ENCODE measurements at regions not wholly inside any gene's neighbourhood (a gene's known extent, or its start where the extent isn't known, plus 50 kb on each side); places are given as distances from the start of the nearest gene placed in this dataset.
"Not testable (repeated sequence)": the region's sequence is repeated elsewhere in the genome, so short reads cannot be mapped to it uniquely, and the experiment has no call there.

DNA sequence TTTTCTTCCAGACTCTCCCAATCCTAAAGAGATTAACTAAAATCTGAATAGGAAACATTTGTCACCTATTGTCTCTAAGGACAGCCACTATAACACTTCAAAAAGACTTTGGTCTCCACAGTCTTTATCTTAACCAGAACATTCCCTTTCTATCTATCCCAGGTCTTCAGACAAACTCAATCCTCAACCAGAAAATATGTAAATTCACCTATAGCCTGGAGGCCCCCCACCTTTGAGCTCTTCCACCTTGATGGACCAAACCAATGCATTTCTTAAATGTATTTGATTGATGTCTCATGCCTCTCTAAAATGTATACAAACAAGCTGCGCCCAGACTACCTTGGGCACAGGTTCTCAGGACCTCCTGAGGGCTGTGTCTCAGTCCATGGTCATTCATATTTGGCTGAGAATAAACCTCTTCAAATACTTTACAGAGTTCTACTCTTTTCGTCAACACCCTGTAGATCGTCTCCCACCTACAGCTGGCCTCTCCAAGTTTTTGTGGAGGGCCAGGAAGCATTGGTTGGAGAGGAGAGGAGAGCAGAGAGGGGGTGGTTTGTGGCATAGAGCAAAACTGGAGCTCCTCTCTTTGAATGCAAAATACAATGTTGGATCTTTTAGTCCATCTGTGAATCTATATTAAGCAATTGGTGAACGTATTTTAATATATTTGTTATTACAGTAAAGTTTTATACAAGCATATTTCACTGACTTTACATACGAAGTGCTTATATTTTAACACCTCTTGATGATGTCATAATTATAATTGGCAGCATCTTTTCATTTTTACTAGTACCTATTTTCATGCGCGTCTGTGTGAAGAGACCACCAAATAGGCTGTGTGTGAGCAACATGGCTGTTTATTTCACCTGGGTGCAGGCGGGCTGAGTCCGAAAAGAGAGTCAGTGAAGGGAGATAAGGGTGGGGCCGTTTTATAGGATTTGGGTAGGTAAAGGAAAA lies 230.7 kb upstream of the DUSP10 start:
- H3K4me3 ChIP-seq (replicated peaks in 1 of 3): no peak overlapping the region
- intact Hi-C loops (cut with DNase I): no loop called here

DNA sequence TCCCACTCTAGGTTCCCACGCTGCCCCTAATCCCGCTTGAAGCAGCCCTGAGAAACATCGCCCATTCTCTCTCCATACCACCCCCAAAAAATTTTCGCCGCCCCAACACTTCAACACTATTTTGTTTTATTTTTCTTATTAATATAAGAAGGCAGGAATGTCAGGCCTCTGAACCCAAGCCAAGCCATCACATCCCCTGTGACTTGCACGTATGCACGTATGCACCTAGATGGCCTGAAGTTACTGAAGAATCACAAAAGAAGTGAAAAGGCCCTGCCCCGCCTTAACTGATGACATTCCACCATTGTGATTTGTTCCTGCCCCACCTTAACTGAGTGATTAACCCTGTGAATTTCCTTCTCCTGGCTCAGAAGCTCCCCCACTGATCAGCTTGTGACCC lies 229.1 kb upstream of the DUSP10 start:
- H3K4me3 ChIP-seq (replicated peaks in 1 of 3); H3K36me3 ChIP-seq; H3K9me3 ChIP-seq; DNase-seq; H3K4me1 ChIP-seq; H3K27me3 ChIP-seq; intact Hi-C loops (cut with DNase I); H3K27ac ChIP-seq: not testable (repeated sequence)
- 97 to 99% methylated on average over 8 of the region's 8 CpGs for WGBS, 2 donors

More for the DNA sequence above, 230.7 kb upstream of the DUSP10 start:
- 90 to 92% methylated on average over 10 of the region's 10 CpGs for WGBS, 2 donors
- H3K9me3 ChIP-seq: no peaks in the 10 kb centered on the region
- no peak for DNase-seq
- H3K4me1 ChIP-seq: no peaks in the 10 kb centered on the region
- no peaks in the 10 kb centered on the region for H3K27me3 ChIP-seq
- TF ChIP-seq, protein P1, sequence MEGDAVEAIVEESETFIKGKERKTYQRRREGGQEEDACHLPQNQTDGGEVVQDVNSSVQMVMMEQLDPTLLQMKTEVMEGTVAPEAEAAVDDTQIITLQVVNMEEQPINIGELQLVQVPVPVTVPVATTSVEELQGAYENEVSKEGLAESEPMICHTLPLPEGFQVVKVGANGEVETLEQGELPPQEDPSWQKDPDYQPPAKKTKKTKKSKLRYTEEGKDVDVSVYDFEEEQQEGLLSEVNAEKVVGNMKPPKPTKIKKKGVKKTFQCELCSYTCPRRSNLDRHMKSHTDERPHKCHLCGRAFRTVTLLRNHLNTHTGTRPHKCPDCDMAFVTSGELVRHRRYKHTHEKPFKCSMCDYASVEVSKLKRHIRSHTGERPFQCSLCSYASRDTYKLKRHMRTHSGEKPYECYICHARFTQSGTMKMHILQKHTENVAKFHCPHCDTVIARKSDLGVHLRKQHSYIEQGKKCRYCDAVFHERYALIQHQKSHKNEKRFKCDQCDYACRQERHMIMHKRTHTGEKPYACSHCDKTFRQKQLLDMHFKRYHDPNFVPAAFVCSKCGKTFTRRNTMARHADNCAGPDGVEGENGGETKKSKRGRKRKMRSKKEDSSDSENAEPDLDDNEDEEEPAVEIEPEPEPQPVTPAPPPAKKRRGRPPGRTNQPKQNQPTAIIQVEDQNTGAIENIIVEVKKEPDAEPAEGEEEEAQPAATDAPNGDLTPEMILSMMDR (IDR thresholded peaks at IDR 0.05): no peak
- no peak for TF ChIP-seq POLR2A (IDR thresholded peaks at IDR 0.05)
- H3K36me3 ChIP-seq: no peaks in the 10 kb centered on the region
- no peak overlapping the region for H3K27ac ChIP-seq

DNA sequence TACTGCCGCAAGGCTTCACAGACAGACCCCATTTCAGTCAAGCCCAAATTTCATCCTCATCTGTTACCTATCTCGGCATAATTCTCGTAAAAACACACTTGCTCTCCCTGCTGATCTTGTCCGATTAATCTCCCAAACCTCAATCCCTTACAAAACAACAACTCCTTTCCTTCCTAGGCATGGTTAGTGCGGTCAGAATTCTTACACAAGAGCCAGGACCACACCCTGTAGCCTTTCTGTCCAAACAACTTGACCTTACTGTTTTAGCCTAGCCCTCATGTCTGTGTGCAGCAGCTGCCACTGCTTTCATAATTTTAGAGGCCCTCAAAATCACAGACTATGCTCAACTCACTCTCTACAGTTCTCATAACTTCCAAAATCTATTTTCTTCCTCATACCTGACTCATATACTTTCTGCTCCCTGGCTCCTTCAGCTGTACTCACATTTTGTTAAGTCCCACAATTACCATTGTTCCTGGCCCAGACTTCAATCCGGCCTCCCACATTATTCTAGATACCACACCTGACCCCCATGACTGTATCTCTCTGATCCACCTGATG lies 227.5 kb upstream of the DUSP10 start:
- intact Hi-C loops (cut with DNase I); H3K27ac ChIP-seq; H3K9me3 ChIP-seq; H3K36me3 ChIP-seq; H3K4me1 ChIP-seq; H3K4me3 ChIP-seq (replicated peaks in 1 of 3); DNase-seq; H3K27me3 ChIP-seq: not testable (repeated sequence)
- WGBS, 2 donors: 91 to 92% methylated on average over 6 of the region's 6 CpGs

DNA sequence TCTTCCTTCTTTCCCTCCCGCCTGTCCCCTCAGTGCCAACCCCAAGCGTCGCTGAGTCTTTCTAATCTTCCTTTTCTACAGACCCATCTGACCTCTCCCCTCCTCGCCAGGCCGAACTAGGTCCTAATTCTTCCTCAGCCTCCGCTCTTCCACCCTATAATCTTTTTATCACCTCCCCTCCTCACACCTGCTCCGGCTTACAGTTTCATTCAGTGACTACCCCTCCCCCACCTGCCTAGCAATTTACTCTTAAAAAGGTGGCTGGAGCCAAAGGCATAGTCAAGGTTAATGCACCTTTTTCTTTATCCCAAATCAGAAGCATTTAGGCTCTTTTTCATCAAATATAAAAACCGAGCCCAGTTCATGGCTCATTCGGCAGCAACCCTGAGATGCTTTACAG lies 225.6 kb upstream of the DUSP10 start:
- intact Hi-C loops (cut with DNase I); H3K27me3 ChIP-seq; H3K36me3 ChIP-seq; H3K9me3 ChIP-seq; H3K4me1 ChIP-seq; H3K27ac ChIP-seq; H3K4me3 ChIP-seq (replicated peaks in 1 of 3); DNase-seq: not testable (repeated sequence)
- 86 to 88% methylated on average over 9 of the region's 9 CpGs for WGBS, 2 donors

DNA sequence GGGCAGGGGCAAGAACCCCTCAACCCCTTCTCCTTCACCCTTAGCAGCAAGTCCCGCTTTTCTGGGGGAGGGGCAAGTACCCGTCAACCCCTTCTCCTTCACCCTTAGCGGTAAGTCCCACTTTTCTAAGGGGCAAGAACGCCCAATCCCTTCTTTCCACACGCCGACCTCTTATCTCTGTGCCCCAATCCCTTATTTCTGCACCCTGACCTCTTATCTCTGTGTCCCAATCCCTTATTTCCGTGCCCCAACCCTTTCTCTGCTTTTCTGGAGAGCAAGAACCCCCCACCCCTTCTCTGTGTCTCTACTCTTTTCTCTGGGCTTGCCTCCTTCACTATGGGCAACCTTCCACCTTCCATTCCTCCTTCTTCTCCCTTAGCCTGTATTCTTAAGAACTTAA lies 225.0 kb upstream of the DUSP10 start:
- DNase-seq; H3K4me3 ChIP-seq (replicated peaks in 1 of 3); H3K4me1 ChIP-seq; H3K27me3 ChIP-seq; H3K9me3 ChIP-seq; intact Hi-C loops (cut with DNase I); H3K36me3 ChIP-seq; H3K27ac ChIP-seq: not testable (repeated sequence)
- WGBS, 2 donors: 88 to 91% methylated on average over 7 of the region's 7 CpGs

DNA sequence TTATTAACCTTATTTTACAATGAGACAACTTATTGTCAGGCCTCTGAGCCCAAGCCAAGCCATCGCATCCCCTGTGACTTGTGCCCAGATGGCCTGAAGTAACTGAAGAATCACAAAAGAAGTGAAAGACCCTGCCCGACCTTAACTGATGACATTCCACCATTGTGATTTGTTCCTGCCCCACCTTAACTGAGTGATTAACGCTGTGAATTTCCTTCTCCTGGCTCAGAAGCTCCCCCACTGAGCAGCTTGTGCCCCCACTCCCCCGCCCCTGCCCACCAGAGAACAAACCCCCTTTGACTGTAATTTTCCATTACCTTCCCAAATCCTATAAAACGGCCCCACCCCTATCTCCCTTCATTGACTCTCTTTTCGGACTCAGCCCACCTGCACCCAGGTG lies 224.0 kb upstream of the DUSP10 start:
- DNase-seq; H3K27ac ChIP-seq; H3K9me3 ChIP-seq; H3K4me3 ChIP-seq (replicated peaks in 1 of 3); H3K36me3 ChIP-seq; H3K27me3 ChIP-seq; intact Hi-C loops (cut with DNase I): not testable (repeated sequence)
- 81 to 88% methylated on average over 6 of the region's 6 CpGs for WGBS, 2 donors
- peaks cover 6 to 11% of the 10 kb centered on the region in 2 donors for H3K4me1 ChIP-seq

DNA sequence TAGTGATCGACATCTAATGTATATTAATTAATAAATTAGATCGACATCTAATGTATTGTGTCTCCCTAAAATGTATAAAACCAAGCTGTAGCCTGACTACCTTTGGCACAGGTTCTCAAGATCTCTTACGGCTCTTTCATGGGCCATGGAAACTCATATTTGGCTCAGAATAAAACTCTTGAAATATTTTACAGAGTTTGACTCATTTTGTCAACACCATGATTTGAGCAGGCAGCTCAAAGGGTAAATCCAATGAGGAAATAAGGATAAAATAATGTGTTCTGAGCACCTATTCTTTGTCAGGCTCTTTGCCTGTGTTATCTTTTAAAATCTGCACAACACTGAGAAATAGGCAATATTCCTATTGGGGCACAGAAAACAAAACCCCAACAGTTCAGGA lies 223.4 kb upstream of the DUSP10 start:
- Histone ChIP-seq H3K36me3 (no peaks in the 10 kb centered on the region), H3K27ac (no peak overlapping the region), H3K9me3 (no peaks in the 10 kb centered on the region), H3K4me1 (peaks cover 6 to 11% of the 10 kb centered on the region in 2 donors), H3K27me3 (no peaks in the 10 kb centered on the region), H3K4me3 (replicated peaks in 1 of 3) (no peak overlapping the region)
- no peak for DNase-seq
- 93 to 95% methylated on average over 3 of the region's 3 CpGs for WGBS, 2 donors
- TF ChIP-seq, protein P1 (IDR thresholded peaks at IDR 0.05): no peak
- no peak for TF ChIP-seq POLR2A (IDR thresholded peaks at IDR 0.05)
- intact Hi-C loops (cut with DNase I): no loop called here
